GM12878 (cell line): ENCODE measurements at regions not wholly inside any gene's neighbourhood (a gene's known extent, or its start where the extent isn't known, plus 50 kb on each side); places are given as distances from the start of the nearest gene placed in this dataset.

Experiments used
- ATAC-seq: fragments of 200-7000 bp; cut with Tn5 transposase; 3 replicates; pipeline ENCODE4 v1.9.1; 2020; ENCODE audit warnings: mild to moderate bottlenecking, moderate library complexity
- BruUV-seq: library from RNA; stranded (reverse); fragments of 400-500 nt; replicated peaks from 2 replicates; lab custom pipeline; 2021; lab: Mats Ljungman, UMichigan
- CTCF ChIA-PET: fragments of 300-600 bp; sonication (Branson Sonifier 250); formaldehyde crosslinking; extraction: SDS; loops from one replicate; lab custom pipeline; 2021; ENCODE audit warnings: inconsistent platforms; lab: Yijun Ruan, JAX
- POLR2A ChIA-PET: fragments of 350-600 bp; formaldehyde crosslinking; extraction: SDS; loops from one replicate; lab custom pipeline; 2021; ENCODE audit warnings: inconsistent platforms; lab: Charles Lee
- RAD21 ChIA-PET: fragments of 300-600 bp; sonication (Branson Sonifier 250); formaldehyde crosslinking; loops from one replicate; lab custom pipeline; 2023; ENCODE audit warnings: antibody characterized with exemption; ENCODE audit not compliant: unreplicated experiment; lab: Charles Lee
- SMC1A ChIA-PET: fragments of 300-600 bp; sonication (Branson Sonifier 250); formaldehyde crosslinking; loops from one replicate; lab custom pipeline; 2023; ENCODE audit not compliant: unreplicated experiment, uncharacterized antibody; lab: Charles Lee
- DNase-seq: peaks from one replicate; pipeline ENCODE4 v3.0.0-alpha.2; 2011; ENCODE audit warnings: low read depth, low spot score
- FAIRE-seq: peaks from 3 replicates; lab custom pipeline; 2011; peaks lifted over from hg19 to GRCh38; lab: Jason Lieb, UNC
- H2AFZ ChIP-seq: 2 replicates; pipeline ENCODE4 v1.6.0; 2011; ENCODE audit warnings: low read depth, low read length, control low read depth; ENCODE audit not compliant: control insufficient read depth
- H3K27ac ChIP-seq: 2 replicates; pipeline ENCODE4 v1.5.1; 2011; ENCODE audit warnings: control low read depth; ENCODE audit not compliant: control insufficient read depth, insufficient read depth
- H3K27me3 ChIP-seq, 2 experiments: replicated peaks in 1 of 2; 2 replicates each; pipeline versions ENCODE4 v1.6.0 to v1.6.1; 2011; ENCODE audit warnings: low read length in 1 of 2; ENCODE audit not compliant: control insufficient read depth in 2 of 2, insufficient read depth in 2 of 2
- H3K36me3 ChIP-seq, 2 experiments: 2 replicates each; pipeline ENCODE4 v1.5.1; 2011; ENCODE audit warnings: low read length in 1 of 2; ENCODE audit not compliant: control insufficient read depth in 2 of 2, insufficient read depth in 2 of 2
- H3K4me1 ChIP-seq: 2 replicates; pipeline ENCODE4 v1.6.1; 2011; ENCODE audit warnings: mild to moderate bottlenecking, low read length, moderate library complexity, mixed read lengths; ENCODE audit not compliant: control insufficient read depth, insufficient read depth
- H3K4me2 ChIP-seq: 2 replicates; pipeline ENCODE4 v1.6.0; 2011; ENCODE audit warnings: control low read depth; ENCODE audit not compliant: control insufficient read depth, insufficient read depth
- H3K4me3 ChIP-seq: fragments of 200-600 bp; sonication (generic); 2 replicates; pipeline ENCODE4 v1.5.1; 2016
- H3K79me2 ChIP-seq: 2 replicates; pipeline ENCODE4 v1.6.0; 2011; ENCODE audit warnings: low read length; ENCODE audit not compliant: control insufficient read depth, insufficient read depth
- H3K9ac ChIP-seq: 2 replicates; pipeline ENCODE4 v1.8.0; 2011; ENCODE audit warnings: low read length, control low read depth, mixed read lengths; ENCODE audit not compliant: control insufficient read depth, insufficient read depth
- H3K9me3 ChIP-seq: replicated peaks from 3 replicates; pipeline ENCODE4 v1.5.1; 2011; ENCODE audit warnings: mild to moderate bottlenecking, low read length; ENCODE audit not compliant: control insufficient read depth, insufficient read depth
- H4K20me1 ChIP-seq: 2 replicates; pipeline ENCODE4 v1.6.0; 2011; ENCODE audit not compliant: control insufficient read depth, insufficient read depth
- ESRRA ChIP-seq: IDR thresholded peaks from 2 replicates; pipeline ENCODE4 v1.6.1; 2012; ENCODE audit warnings: mild to moderate bottlenecking, low read length, improper control_type of control experiment
- HDAC6 ChIP-seq: fragments of 200-600 bp; sonication (generic); IDR thresholded peaks from one replicate; pipeline ENCODE4 v1.8.0; 2017; ENCODE audit warnings: antibody characterized with exemption; ENCODE audit not compliant: unreplicated experiment
- KLF5 ChIP-seq: fragments of 450-650 bp; IDR thresholded peaks from 2 replicates; pipeline ENCODE4 v1.6.1; 2014; ENCODE audit warnings: mild to moderate bottlenecking; ENCODE audit not compliant: partially characterized antibody
- LARP7 ChIP-seq: fragments of 450-650 bp; IDR thresholded peaks from 2 replicates; pipeline ENCODE4 v1.6.1; 2017; ENCODE audit warnings: mild to moderate bottlenecking
- NFYB ChIP-seq: IDR thresholded peaks from 2 replicates; pipeline ENCODE4 v1.6.1; 2011; ENCODE audit warnings: low read depth, mild to moderate bottlenecking, low read length, improper control_type of control experiment, moderate library complexity; ENCODE audit not compliant: insufficient read depth
- RELB ChIP-seq: fragments of 450-650 bp; IDR thresholded peaks from 2 replicates; pipeline ENCODE4 v1.6.1; 2017; ENCODE audit warnings: low read depth, mild to moderate bottlenecking, moderate library complexity
- ZNF217 ChIP-seq: fragments of 450-650 bp; IDR thresholded peaks from 2 replicates; pipeline ENCODE4 v1.6.1; 2017; ENCODE audit warnings: antibody characterized with exemption, mild to moderate bottlenecking
- ZNF274 ChIP-seq: IDR thresholded peaks from one replicate; pipeline ENCODE4 v1.8.0; 2011; ENCODE audit not compliant: insufficient read length, insufficient read depth
- WGBS: methylation state at CpG from one replicate; pipeline ENCODE4 v1.1.6; 2016; ENCODE audit warnings: low lambda C conversion rate; ENCODE audit not compliant: insufficient replicate concordance, insufficient coverage; ENCODE audit errors: missing lambda C conversion rate; 5-methylcytosine and 5-hydroxymethylcytosine counted together
- in situ Hi-C: fragments of 300-500 bp; cut with MboI; formaldehyde crosslinking; loops from 9 replicates; pipeline ENCODE4 v1.14.3; 2018; ENCODE audit warnings: mixed read lengths
- intact Hi-C: fragments of 100-400 bp; cut with micrococcal nuclease; formaldehyde crosslinking; loops from one replicate; pipeline ENCODE4 v1.14.2; 2022; ENCODE audit not compliant: unreplicated experiment
- TF ChIP-seq, protein P1 (sequence below): fragments of 150-350 bp; IDR thresholded peaks from 2 replicates; pipeline ENCODE4 v1.6.1; 2016; ENCODE audit warnings: low read depth, low read length

DNA sequence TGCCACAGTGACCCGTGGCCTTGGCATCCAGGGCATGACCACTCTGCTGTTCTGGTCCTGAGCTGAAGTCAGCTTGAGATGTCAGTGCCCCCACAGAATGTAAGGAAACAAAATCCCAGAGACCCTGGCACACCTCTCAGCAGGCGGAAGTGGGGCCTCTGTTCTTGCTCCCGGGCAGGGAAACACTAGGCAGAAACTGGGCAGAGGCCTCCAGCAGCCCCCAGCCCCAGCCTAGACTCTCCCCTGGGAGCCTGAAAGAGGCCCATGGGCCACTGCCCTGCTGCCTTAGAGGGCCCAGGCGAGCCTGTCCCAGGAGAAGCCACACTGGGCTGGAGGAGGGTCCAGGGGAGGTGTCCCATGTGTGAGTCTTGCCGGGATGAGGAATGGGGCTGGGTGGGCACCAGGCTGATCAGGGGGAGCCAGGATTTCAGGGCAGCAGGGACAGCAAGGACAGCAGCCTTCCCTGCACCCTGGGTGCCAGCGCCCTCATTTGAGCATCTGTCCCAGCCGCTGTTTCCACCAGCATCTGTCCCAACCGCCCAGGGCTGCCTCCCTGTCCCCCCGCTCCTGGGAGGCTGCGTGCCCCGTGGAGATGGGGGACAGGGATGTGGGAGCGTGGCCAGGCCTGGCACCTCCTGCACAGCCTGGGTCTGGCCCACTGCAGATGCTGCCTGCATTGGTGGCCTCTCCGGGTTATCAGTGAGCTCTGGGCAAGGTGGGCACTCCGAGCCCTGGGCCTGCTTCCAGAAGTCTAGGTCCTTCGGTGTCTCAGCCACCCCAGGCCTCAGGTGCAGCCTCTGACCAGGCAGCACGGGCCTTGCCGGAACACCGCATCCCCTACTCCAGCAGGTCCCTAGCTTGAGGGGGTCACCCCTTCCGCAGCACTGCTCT, 1072.4 kb downstream of the BRD1 start (continued):
- TF ChIP-seq, protein P1, sequence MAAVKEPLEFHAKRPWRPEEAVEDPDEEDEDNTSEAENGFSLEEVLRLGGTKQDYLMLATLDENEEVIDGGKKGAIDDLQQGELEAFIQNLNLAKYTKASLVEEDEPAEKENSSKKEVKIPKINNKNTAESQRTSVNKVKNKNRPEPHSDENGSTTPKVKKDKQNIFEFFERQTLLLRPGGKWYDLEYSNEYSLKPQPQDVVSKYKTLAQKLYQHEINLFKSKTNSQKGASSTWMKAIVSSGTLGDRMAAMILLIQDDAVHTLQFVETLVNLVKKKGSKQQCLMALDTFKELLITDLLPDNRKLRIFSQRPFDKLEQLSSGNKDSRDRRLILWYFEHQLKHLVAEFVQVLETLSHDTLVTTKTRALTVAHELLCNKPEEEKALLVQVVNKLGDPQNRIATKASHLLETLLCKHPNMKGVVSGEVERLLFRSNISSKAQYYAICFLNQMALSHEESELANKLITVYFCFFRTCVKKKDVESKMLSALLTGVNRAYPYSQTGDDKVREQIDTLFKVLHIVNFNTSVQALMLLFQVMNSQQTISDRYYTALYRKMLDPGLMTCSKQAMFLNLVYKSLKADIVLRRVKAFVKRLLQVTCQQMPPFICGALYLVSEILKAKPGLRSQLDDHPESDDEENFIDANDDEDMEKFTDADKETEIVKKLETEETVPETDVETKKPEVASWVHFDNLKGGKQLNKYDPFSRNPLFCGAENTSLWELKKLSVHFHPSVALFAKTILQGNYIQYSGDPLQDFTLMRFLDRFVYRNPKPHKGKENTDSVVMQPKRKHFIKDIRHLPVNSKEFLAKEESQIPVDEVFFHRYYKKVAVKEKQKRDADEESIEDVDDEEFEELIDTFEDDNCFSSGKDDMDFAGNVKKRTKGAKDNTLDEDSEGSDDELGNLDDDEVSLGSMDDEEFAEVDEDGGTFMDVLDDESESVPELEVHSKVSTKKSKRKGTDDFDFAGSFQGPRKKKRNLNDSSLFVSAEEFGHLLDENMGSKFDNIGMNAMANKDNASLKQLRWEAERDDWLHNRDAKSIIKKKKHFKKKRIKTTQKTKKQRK: no peak
- TF ChIP-seq ZNF217 (no peak), ZNF274 (no peak), HDAC6 (no peak)

GRCh38 chr22:48754611-48755058, 1073.0 kb downstream of the BRD1 start:
- BruUV-seq: no TSS peak
- no peaks in the 10 kb centered on the region for H3K4me1 ChIP-seq
- POLR2A ChIA-PET: no interaction called here
- RAD21 ChIA-PET: no interaction called here
- no peak for TF ChIP-seq KLF5
- no peak for TF ChIP-seq RELB
- TF ChIP-seq NFYB: no peak
- no peak for TF ChIP-seq LARP7
- no peak for TF ChIP-seq ESRRA
- TF ChIP-seq, all 136 proteins: peak for 0
- 51% methylated on average over 7 of the region's 10 CpGs for WGBS
- H3K9me3 ChIP-seq: no peaks in the 10 kb centered on the region; the same call in 2 of the 3 replicates
- H2AFZ ChIP-seq: no peak overlapping the region
- no peaks in the 10 kb centered on the region for H3K27me3 ChIP-seq
- H3K9ac ChIP-seq: no peak overlapping the region
- H3K79me2 ChIP-seq: no peaks in the 10 kb centered on the region
- H3K27ac ChIP-seq: no peak overlapping the region
- CTCF ChIA-PET: no interaction called here
- no peak for ATAC-seq
- no peak overlapping the region for H3K4me3 ChIP-seq
- intact Hi-C loops: no loop called here
- in situ Hi-C loops: no loop called here
- SMC1A ChIA-PET: no interaction called here
- no peaks in the 10 kb centered on the region for H4K20me1 ChIP-seq
- no peaks in the 10 kb centered on the region for H3K36me3 ChIP-seq
- no peak for FAIRE-seq
- no peak overlapping the region for H3K4me2 ChIP-seq
- DNase-seq: no peak
